Fibroblast of villous mesenchyme (primary cell): ENCODE measurements at regions not wholly inside any gene's neighbourhood (a gene's known extent, or its start where the extent isn't known, plus 50 kb on each side); places are given as distances from the start of the nearest gene placed in this dataset.
A peak's percentile ranks its signal among the peaks of the same experiment; 100 is the strongest.

ENCODE experiments used
- DNase-seq: peaks from one replicate; pipeline ENCODE4 v3.0.0-alpha.2; 2010; ENCODE audit warnings: low read depth
- H3K4me3 ChIP-seq: 2 replicates; pipeline ENCODE4 v1.5.1; 2011; ENCODE audit warnings: low read depth, mild to moderate bottlenecking, low read length
- TF ChIP-seq, protein P1 (sequence below): IDR thresholded peaks from 2 replicates; pipeline ENCODE4 v1.5.1; 2012; ENCODE audit warnings: low read depth, mild to moderate bottlenecking, low read length; ENCODE audit not compliant: insufficient read depth

- no peak overlapping the region for H3K4me3 ChIP-seq
- no peak for DNase-seq
- TF ChIP-seq, protein P1, sequence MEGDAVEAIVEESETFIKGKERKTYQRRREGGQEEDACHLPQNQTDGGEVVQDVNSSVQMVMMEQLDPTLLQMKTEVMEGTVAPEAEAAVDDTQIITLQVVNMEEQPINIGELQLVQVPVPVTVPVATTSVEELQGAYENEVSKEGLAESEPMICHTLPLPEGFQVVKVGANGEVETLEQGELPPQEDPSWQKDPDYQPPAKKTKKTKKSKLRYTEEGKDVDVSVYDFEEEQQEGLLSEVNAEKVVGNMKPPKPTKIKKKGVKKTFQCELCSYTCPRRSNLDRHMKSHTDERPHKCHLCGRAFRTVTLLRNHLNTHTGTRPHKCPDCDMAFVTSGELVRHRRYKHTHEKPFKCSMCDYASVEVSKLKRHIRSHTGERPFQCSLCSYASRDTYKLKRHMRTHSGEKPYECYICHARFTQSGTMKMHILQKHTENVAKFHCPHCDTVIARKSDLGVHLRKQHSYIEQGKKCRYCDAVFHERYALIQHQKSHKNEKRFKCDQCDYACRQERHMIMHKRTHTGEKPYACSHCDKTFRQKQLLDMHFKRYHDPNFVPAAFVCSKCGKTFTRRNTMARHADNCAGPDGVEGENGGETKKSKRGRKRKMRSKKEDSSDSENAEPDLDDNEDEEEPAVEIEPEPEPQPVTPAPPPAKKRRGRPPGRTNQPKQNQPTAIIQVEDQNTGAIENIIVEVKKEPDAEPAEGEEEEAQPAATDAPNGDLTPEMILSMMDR, result no peak
Measured at GRCh38 chr2:65724336-65724735, 291.9 kb upstream of the SPRED2 start.

- DNase-seq, result peak; percentile 43
- no peak overlapping the region for H3K4me3 ChIP-seq
- TF ChIP-seq, protein P1, result peak; percentile 34
Measured at GRCh38 chr2:65722028-65722778, 289.8 kb upstream of the SPRED2 start.

GRCh38 chr2:65716698-65717097, 284.3 kb upstream of the SPRED2 start:
- no peak for DNase-seq
- no peak overlapping the region for H3K4me3 ChIP-seq
- TF ChIP-seq, protein P1, result no peak

DNA sequence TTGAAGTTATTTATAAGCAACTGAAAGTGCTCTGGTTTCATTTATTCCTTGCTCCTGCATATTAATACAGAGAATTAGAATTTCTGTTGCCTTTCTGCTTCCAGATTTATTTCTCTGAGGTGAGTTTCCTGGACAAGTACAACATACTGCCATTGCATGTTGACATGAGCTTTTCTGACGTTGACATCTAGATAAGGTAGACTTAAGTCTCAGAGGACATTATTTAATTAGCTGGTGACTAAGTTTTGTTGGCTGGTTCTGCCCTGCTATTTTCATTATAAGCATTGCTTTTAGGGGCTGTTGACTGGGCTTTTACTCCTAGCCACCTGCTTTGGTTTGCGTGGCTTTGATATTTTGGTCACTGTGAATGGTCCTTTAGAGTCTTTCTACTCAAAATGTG, 282.9 kb upstream of the SPRED2 start:
- TF ChIP-seq, protein P1, result no peak
- no peak for DNase-seq
- H3K4me3 ChIP-seq, result no peak overlapping the region

DNA sequence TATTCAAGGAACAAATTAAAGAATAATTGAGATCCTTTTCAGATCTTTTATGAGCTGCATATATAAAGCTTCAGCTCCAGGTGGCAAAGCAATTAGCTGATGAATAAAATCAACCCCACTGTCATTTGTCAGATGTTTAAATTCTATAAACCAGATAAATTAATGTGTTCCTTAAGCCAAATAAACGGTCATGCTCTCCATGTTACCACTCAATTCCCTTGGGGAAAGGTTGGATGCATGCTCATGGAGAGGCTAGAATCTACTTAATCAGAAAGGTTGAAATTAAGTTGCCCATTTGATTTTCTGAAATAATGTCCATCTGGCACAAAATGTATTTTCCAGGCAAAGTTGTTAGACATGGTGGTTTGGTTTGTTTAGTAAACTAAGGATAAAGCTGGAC, 282.5 kb upstream of the SPRED2 start:
- DNase-seq, result no peak
- TF ChIP-seq, protein P1, result no peak
- H3K4me3 ChIP-seq, result no peak overlapping the region

DNA sequence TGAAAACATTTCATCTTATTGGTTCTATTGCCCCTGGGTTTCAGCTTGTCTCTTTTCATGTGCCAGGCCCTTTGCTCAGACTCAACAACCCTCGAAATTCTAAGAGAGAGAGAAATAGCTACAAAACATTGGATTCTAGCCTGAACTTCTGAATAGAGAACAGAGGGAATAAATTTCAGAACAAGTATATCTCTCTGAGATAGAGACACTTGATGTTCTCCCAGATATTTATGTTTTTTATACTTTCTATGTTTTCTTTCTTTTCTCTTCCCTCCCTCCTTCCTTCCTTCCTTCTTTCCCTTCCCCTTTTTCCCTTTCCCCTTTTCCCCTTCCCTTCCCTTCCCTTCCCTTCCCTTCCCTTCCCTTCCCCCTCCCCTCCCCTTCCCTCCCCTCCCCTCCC, 279.5 kb upstream of the SPRED2 start:
- no peak for DNase-seq
- H3K4me3 ChIP-seq, result no peak overlapping the region
- TF ChIP-seq, protein P1, result no peak
